Left colon (tissue), 2 donors: ENCODE measurements at regions not wholly inside any gene's neighbourhood (a gene's known extent, or its start where the extent isn't known, plus 50 kb on each side); places are given as distances from the start of the nearest gene placed in this dataset.
A peak's percentile ranks its signal among the peaks of the same experiment; 100 is the strongest.
"Not testable (repeated sequence)": the region's sequence is repeated elsewhere in the genome, so short reads cannot be mapped to it uniquely, and the experiment has no call there.

Experiments used
- ATAC-seq: fragments of 200-7000 bp; cut with Tn5 transposase; one replicate; pipeline ENCODE4 v1.9.1; 2020; ENCODE audit warnings: mild to moderate bottlenecking, moderate library complexity
- DNase-seq, 2 donors: peaks; one replicate each; pipeline ENCODE4 v3.0.0-alpha.2; 2020
- intact Hi-C, 2 donors: fragments of 100-400 bp; cut with DNase I in 1 of 2; cut with micrococcal nuclease in 1 of 2; formaldehyde crosslinking; loops; one replicate each; pipeline versions ENCODE4 v1.11.2 to v1.14.0; 2022; cut with DNase I, micrococcal nuclease
- donor health status: DM: no; HTN: no; CAD: no.
- donor health status: DM: yes; HTN: yes; CAD: no.

DNA sequence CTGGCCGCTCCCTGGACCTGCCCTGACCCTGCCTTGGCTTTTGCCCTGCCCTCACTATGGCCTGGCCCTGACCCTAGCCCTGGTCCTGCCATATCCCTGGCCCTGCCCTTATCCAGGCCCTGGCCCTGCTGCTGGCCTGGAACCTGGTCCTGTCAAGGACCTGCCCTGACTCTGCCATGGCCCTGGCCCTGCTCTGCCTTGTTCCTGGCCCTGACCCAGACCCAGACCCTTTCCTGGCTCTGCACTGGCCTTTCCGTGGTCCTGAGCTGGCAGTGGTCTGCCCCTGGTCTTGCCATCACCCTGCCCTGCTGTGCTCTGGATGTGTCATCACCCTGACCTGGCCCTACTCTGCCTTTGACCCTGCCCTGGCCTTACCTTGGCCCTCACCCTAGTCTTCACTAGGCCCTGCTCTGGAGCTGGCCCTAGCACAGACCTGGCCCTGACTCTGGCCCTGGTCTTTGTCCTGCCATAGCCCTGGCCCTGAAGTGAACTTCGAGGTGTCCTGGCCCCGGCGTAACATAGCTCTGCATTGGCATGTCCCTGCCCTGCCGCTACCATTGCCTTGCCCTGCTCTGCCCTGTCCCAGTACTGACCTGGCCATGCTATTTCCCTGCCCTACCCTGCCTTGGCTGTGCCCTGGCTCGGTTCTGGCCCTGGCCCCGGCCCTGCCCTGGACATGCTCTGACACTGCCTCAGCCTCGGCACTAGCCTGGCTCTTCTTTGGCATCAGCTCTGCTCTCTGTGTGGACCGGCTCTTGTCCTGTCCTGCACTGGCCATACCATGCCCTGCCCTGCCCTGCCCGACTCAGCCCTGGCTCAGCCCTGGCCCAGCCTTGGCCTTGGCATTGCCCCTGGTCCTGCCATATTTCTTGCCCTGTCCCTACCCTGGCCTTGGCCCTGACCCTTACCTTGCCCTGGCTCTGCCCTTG, 239.2 kb downstream of the GOLGA6L6 start:
- DNase-seq, intact Hi-C loops, ATAC-seq: not testable (repeated sequence)

DNA sequence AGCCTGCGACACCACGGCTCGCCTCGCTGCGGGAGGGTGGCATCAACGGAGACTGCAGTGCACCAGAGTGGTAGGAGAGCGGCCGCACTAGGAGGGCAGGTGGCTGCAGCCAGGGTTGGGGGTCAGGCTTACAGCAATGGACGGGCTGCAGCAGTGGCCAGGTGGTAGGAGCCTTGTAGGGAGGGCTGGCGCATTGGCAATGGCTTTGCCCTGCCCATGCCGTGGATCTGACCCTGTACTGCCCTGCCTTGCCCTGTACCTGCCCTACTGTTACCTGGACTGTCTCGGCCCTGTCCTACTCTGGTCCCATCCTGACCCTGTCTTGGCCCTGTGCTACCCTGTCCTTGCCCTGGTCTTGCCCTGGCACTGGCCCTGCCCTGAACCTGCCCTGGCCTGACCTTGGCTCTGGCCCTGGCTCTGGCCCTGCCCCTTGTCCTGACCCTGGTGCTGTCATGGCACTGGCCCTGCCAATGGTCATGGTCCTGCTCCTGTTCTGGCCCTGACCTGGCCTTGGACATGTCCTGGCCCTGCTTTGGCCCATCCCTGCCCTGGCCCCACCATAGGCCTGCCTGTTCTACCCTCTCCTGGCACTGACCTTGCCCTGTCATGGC, 240.0 kb downstream of the GOLGA6L6 start:
- ATAC-seq, DNase-seq, intact Hi-C loops: not testable (repeated sequence)

DNA sequence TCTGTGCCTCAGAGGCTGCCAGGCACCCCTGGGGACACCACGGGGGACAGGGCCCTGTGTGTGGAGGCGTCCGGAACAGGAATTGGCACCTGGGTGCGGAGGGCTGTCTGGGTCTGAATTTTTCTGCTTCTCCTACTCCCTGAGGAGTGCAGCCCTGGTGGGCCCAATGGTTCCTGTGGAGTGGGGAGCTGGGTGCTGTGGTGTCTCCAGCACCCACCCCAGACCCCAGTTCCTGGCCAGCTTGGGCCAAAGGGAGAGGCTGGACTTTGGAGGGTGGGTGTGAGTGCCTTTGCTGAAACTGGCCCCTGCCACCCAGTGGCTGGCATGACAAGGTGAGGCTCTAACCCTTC, 240.6 kb downstream of the GOLGA6L6 start:
- intact Hi-C loops, ATAC-seq, DNase-seq: not testable (repeated sequence)

DNA sequence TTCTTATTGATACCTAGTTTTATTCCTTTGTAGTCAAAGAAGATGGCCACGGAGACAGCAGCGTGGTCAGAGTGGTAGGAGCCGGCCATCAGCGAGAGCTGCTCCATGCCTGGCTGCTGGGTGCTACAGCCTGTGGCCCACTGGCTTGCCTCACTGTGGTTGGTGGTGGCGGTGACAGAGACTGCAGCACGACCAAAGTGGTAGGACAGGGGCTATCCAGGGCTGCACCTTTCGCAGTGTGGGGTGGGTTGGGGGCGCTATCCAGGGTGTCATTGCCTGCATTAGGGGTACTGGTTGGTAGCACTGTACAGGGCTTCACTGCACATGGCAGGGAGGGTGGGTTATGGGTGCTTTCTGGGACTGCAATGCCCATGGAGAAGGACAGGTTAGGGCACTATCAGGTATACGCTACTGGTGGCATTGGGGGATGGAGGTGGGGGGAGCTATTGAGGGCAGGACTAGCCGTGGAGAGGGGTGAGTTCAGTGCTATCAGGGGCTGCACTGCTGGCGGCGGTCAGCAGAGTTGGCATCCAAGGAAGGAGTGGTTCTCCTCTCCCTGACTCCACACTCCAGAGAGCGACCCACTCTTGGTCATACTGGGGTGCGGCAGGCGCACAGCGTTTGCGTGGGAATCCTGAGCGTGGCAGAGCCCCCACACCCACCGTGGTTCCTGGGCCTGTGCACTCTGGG, 241.1 kb downstream of the GOLGA6L6 start:
- intact Hi-C loops, ATAC-seq: not testable (repeated sequence)
- DNase-seq, result peak in 1 of 2 donors; percentile 12

DNA sequence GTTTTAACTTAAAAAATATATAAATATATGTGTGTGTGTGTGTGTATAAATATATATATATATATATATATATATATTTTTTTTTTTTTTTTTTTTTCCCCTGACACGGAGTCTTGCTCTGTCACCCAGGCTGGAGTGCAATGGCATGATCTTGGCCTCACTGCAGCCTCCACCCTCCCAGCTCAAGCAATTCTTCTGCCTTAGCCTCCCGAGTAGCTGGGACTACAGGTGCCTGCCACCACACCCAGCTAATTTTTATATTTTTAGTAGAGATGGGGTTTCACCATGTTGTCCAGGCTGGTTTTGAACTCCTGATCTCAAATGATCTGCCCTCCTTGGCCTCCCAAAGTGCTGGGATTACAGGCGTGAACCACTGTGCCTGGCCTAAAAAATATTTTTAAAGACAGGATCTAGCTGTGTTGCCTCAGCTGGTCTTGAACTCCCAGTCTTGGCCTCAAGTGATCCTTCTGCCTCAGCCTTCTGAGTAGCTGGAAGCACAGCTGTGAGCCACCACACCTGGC, 243.9 kb downstream of the GOLGA6L6 start:
- DNase-seq, ATAC-seq, intact Hi-C loops: not testable (repeated sequence)

DNA sequence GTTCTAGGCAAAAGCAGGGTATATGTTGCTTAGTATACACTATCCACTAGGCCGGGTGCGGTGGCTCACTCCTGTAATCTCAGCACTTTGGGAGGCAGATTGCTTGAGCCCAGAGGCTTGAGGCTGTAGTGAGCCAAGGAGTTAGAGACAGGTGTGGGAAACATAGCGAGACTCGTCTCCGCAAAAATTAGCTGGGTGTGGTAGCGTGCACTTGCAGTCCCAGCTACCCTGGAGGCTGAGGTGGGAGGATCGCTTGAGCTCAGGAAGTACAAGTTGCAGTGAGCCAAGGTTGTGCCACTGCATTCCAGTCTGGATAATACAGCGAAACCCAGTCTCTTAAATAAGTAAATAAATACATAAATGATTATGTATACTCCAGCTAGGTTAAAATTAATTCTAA, 245.3 kb downstream of the GOLGA6L6 start:
- DNase-seq, result peak in 1 of 2 donors; percentile 19
- ATAC-seq, intact Hi-C loops: not testable (repeated sequence)

DNA sequence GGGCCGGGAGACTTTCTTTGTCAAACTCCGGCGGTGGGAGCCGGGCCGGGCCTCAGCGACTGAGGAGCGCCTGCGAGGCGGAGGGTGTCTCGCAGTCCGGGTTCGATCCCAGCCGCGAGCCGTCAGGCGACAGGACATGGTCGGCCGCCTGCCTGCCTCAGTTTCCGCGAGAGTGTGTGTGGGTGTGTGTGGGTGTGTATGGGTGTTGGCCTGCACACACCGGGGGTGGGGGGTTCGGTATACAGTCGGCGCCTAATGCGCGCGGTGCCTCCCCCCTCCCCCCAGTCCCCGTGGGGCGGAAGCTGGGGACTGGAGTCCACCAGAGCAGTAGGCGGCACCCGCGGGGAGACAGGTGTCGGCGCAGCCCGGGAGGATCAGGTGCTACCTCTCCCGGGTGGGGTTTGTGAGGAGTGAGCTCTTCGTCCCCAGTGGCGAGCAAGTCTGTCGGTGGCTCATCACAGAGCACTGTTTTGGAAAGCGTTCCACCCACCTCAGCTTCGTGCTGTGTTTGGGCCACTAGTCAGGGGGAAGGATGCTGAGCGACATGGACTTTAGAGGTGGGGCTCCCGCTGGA, 246.3 kb downstream of the GOLGA6L6 start:
- ATAC-seq, result no peak
- intact Hi-C loops, result no loop called here

DNA sequence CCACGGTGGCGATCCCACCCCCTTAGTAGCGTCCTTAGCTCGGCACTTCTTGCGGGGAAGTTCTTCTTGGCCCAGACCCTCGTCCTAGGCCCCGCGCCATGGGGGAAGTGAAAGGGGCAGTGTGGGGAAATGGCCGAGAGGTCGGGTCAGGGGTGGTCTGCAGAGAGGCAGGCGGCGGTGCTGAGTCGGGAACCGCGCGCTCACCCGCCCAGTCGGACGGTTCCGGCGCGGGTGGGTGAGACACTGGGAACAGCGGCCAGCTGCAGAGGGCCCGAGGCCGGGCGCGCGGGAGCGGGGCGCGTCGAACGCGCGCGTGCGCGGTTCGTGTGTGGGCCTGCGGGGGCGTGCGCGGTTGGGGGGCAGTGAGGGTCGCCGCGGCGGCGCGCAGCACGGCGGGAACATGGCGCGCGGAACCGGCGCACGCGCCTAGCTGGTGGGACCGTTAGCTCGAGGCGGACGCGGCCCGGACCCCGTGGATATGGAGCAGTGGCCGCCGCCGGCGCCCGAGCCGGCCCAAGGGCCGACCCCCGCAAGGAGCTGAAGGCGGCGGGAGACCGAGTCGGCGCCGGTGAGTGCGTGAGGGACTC, 246.9 kb downstream of the GOLGA6L6 start:
- DNase-seq, result no peak
- ATAC-seq, result no peak
- intact Hi-C loops, result no loop called here

More for the DNA sequence above, 246.3 kb downstream of the GOLGA6L6 start:
- peak in 1 of 2 donors; percentile 30 for DNase-seq

DNA sequence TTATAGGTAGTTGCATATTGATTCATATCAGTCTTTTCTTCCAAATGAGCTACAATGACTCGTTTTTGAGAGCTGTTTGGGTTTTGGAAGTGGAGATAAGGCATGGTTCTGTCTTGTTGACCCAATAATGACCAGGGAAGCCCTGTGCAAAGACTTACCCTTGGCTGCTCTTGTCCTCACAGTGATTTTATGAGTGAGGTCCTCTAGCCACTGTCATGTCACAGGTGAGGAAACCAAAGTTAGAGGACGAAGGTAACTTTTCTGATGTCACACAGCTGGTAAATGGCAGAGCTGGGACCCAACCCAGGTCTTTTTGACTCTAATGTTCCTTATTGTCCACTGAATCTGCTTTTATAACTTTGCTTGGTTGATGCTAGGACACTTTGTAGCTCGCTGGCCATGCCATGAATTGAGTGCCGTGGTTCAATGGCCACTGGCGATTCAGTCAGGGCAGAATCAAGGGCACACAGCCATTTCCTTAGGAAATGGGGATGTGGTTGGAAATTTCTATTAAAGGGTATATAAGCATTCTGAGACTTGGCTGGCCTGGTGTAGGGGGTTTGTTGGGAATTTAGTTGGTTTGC, 249.1 kb downstream of the GOLGA6L6 start:
- ATAC-seq, intact Hi-C loops: not testable (repeated sequence)
- DNase-seq, result peak in 1 of 2 donors; percentile 13

DNA sequence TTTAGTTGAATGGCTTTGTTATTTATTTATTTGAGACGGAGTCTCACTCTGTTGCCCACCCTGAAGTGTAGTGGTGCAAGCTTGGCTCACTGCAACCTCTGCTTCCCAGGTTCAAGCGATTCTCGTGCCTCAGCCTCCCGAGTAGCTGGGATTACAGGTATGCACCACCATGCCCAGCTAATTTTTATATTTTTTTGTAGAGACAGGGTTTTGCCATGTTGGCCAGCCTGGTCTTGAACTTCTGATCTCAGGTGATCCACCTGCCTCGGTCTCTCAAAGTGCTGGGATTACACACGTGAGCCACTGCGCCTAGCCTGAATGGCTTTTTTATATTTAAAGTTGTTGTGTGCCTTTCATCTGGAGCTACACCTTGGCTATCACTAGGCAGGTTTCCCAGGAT, 250.0 kb downstream of the GOLGA6L6 start:
- intact Hi-C loops, ATAC-seq: not testable (repeated sequence)
- DNase-seq, result peak in 1 of 2 donors; percentile 10

DNA sequence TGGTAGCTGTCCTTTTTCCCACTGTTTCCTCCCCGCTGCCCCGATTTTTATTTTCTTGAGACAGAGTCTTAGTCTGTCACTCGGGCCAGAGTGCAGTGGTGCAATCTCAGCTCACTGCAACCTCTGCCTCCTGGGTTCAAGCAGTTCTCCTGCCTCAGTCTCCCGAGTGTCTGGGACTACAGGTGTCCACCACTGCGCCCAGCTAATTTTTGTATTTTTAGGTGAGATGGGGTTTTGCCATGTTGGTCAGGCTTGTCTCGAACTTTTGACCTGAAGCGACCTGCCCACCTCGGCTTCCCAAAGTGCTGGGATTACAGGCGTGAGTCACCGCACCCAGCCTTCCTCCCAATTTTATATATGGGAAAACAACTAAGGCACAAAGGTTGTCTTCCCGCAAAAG, 251.0 kb downstream of the GOLGA6L6 start:
- DNase-seq, ATAC-seq, intact Hi-C loops: not testable (repeated sequence)

DNA sequence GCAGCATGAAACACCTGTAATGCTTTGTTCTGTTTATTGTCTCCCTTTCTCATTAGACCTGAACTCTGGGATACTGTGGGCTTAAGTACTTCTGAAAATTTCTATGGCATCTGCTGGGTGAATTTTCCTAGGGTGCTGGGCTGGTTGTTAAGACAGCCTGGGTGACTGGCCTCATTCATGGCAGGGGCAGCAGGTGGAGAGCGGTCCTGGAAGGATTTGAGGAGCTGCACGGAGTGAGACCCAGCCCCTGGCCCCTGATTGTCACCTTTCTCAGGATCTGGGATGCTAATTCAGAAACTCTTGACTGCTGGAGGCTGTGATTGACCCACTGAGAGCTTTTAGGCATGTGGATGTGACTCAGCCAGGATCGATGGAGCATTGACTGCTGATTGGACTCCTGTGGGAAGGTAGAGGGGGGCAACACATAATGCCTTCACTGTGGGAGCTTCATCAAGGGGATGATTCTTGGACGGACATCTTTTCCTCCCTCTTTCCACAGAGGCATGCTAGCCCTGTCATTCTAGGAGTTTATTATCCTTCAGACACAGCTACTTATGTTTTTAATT, 252.0 kb downstream of the GOLGA6L6 start:
- intact Hi-C loops, ATAC-seq, DNase-seq: not testable (repeated sequence)

DNA sequence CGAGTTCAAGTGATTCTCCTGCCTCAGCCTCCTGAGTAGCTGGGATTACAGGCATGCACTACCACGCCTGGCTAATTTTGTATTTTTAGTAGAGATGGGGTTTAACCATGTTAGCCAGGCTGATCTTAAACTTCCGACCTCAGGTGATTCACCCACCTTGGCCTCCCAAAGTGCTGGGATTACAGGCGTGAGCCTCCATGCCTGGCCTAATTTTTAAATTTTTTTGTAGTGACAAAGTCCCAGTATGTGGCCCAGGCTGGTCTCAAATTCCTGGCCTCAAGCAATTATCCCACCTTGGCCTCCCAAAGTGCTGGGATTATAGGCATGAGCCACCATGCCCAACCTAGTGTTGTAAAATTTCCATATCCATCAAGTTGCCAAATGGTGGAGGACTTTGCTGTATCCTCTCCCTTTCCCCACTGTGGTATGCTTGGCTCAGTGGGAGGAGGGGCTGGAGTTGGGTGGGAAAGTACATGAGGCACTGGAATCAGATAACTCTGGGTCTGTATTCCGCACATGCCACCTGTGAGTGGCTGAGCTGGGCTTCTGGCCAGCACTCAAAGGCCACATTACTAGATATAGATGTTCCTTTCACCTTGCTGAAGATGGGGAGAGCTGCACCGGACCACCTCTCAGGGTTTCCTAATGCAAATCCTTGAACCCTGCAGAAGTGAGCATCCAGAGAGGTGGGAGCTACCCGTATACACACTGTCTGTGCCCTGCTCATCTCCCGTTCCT, 252.6 kb downstream of the GOLGA6L6 start:
- DNase-seq, intact Hi-C loops, ATAC-seq: not testable (repeated sequence)

DNA sequence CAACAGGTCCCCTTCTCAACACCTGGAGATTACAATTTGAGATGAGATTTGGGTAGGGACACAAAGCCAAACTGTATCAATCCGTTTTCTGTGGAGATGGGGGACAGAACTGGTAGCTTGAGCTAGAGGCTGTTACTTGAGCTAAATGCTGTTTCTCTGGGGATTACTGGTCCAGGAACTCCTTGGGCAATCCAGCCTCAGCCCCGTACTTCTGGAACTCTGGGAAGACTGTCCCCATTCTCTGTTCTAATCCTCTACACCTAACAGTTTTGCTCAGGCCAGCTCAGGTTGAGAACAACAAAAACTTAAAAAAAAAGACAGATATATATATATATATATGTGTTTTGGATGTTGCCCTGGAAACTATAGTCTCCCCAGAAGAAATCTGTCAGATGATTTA, 255.0 kb downstream of the GOLGA6L6 start:
- DNase-seq, ATAC-seq, intact Hi-C loops: not testable (repeated sequence)

DNA sequence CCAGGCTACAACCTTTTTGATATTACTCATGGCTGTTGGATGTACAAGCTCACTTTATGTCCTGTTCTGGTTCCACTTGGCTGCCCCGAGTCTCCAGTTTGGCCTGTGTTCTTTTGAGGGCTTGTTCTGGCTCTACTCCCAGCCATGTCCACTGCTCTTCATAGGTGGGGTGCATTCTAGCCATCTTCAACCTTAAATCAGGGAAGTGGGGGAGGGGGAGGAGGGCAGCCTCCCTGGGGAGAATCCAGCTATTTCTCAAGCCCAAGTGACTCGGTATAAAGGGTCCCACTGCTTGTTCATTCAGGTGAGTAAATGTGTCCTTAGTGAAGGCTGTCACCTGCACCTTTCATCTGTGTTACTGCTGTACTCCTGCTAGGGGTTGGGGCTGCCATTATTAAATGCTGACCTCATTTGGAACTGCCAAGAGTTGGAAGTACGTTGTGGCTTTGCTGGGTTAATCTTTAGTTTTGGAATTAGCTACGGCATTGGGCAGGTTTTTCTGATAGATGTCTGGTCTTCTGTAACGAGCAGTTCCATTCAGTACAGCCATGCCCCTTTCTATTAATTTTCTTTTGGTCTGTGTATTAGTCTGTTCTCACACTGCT, 255.8 kb downstream of the GOLGA6L6 start:
- DNase-seq, intact Hi-C loops, ATAC-seq: not testable (repeated sequence)

DNA sequence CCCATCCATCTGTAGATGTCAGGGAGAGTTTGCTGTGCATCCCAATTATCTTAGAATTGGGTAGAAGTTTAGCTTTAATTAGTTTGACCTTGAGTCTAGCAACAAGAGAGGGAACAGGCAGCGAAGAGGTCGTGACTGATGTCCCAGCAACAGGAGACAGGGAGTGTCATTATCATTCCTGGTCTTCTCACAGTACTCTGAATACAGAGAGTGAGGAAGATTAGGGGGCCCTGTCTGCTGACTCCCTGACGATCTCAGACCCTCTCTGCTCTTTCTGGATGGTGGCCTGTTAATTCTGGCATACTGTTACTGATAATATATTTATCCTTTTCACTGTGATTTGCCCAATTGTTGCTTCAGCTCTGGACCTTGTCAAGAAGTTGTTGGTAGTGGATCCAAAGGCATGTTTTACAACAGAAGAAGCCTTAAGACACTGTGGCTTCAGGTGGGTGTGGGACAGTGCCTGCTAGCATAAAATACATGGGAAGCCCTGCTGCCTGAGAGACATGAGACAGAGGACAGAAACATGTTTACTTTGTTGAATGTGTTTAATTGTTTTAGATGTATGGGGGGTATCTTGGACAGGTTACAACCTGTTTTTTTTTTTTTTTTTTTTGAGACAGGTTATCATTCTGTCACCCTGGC, 256.6 kb downstream of the GOLGA6L6 start:
- DNase-seq, ATAC-seq, intact Hi-C loops: not testable (repeated sequence)
